MM.1S (cell line): ENCODE measurements at regions not wholly inside any gene's neighbourhood (a gene's known extent, or its start where the extent isn't known, plus 50 kb on each side); places are given as distances from the start of the nearest gene placed in this dataset.

Source experiments
- EZH2 ChIP-seq: fragments of 300-600 bp; sonication (generic); optimal IDR thresholded peaks from 2 replicates; pipeline ENCODE3; 2017; ENCODE audit warnings: low read depth, mild to moderate bottlenecking, antibody characterized with exemption, low read length, mixed read lengths
- TF ChIP-seq, protein P1 (sequence below): fragments of 300-600 bp; sonication (generic); IDR thresholded peaks from 2 replicates; pipeline ENCODE4 v1.5.1; 2016; ENCODE audit warnings: antibody characterized with exemption, low read length, mixed read lengths

DNA sequence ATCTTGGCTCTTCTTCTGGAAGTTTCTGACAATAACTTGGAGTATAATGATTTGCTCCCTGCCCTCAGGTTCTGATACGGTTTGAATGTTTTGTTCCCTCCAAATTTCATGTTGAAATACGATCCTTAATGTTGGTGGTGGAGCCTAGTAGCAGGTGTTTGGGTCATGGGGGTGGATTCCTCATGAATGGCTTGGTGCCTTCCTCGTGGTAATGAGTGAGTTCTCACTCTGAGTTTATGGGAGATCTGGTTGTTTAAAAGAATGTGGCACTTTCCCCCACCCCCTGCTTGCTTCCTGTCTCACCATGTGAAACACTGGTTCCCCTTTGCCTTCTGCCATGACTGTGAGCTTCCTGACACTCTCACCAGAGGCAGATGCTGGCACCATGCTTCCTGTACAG is 103.0 kb upstream of the OSMR start:
- TF ChIP-seq, protein P1, sequence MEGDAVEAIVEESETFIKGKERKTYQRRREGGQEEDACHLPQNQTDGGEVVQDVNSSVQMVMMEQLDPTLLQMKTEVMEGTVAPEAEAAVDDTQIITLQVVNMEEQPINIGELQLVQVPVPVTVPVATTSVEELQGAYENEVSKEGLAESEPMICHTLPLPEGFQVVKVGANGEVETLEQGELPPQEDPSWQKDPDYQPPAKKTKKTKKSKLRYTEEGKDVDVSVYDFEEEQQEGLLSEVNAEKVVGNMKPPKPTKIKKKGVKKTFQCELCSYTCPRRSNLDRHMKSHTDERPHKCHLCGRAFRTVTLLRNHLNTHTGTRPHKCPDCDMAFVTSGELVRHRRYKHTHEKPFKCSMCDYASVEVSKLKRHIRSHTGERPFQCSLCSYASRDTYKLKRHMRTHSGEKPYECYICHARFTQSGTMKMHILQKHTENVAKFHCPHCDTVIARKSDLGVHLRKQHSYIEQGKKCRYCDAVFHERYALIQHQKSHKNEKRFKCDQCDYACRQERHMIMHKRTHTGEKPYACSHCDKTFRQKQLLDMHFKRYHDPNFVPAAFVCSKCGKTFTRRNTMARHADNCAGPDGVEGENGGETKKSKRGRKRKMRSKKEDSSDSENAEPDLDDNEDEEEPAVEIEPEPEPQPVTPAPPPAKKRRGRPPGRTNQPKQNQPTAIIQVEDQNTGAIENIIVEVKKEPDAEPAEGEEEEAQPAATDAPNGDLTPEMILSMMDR: no peak
- no peak for TF ChIP-seq EZH2
